ENCODE measurements at regions not wholly inside any gene's neighbourhood (a gene's known extent, or its start where the extent isn't known, plus 50 kb on each side); places are given as distances from the start of the nearest gene placed in this dataset.

DNA sequence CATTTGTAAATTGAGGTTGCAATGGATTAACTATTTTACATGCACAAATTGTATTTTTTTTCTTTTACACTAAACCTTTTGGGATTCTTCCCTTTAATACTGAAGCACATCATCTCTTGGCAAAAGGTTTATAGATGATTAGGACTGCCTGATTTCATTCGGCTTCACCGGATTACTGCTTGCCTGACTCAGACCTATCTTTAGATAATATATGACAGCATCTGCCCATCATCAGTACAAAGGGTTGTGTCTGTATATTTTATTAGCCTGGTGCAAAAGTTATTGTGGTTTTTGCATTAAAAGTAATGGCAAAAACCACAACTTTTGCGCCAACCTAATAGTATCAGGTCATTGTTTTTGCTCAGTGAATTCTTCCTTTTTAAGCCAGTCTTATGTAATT lies 316.2 kb upstream of the HTR2A start:
- no CpG with 5 or more reads among the region's 3 CpGs for WGBS, 2 donors (ENCODE audit: extremely low coverage in 2 of 2, insufficient read length in 2 of 2, insufficient replicate concordance in 1 of 2)
- DNase-seq (ENCODE audit: low spot score) = no peak
- Histone ChIP-seq H2BK15ac (ENCODE audit: low read length) (no peak overlapping the region), H3K4me3 (ENCODE audit: low read length in 2 of 2) (no peak overlapping the region), H2BK5ac (ENCODE audit: low read length) (no peak overlapping the region), H3K4me2 (ENCODE audit: insufficient read depth, low read length, poor library complexity, severe bottlenecking) (no peak overlapping the region), H3K4me1 (ENCODE audit: control insufficient read depth in 2 of 2, insufficient read depth in 1 of 2, low read depth in 1 of 2, low read length in 2 of 2) (no peaks in the 10 kb centered on the region), H3K9me3 (replicated peaks in 1 of 2; ENCODE audit: control insufficient read depth in 2 of 2, insufficient read depth in 1 of 2, low read depth in 1 of 2, low read length in 2 of 2) (no peaks in the 10 kb centered on the region), H2BK12ac (ENCODE audit: low read length) (no peak overlapping the region), H3K79me1 (ENCODE audit: low read depth, low read length) (no peaks in the 10 kb centered on the region), H3K36me3 (replicated peaks in 1 of 2; ENCODE audit: control insufficient read depth in 2 of 2, insufficient read depth in 2 of 2, low read length in 2 of 2) (no peaks in the 10 kb centered on the region), H4K91ac (ENCODE audit: low read depth, low read length, poor library complexity) (no peak overlapping the region), H3K23ac (ENCODE audit: low read depth, low read length, poor library complexity) (no peak overlapping the region), H3K27ac (replicated peaks; ENCODE audit: low read length) (no peak overlapping the region), H2AFZ (ENCODE audit: low read length) (no peak overlapping the region), H2AK5ac (ENCODE audit: low read depth, low read length) (no peak overlapping the region), H3K14ac (ENCODE audit: low read length) (no peak overlapping the region), H2BK120ac (ENCODE audit: low read depth, low read length) (no peak overlapping the region), H3K18ac (ENCODE audit: low read length) (no peak overlapping the region), H3K27me3 (ENCODE audit: control insufficient read depth in 3 of 3, insufficient read depth in 3 of 3, low read depth in 1 of 3, low read length in 3 of 3) (no peaks in the 10 kb centered on the region), H3K4ac (ENCODE audit: low read length) (no peak overlapping the region), H3K9ac (ENCODE audit: low read depth, low read length, poor library complexity) (no peak overlapping the region), H4K8ac (ENCODE audit: low read depth, low read length) (no peak overlapping the region)

DNA sequence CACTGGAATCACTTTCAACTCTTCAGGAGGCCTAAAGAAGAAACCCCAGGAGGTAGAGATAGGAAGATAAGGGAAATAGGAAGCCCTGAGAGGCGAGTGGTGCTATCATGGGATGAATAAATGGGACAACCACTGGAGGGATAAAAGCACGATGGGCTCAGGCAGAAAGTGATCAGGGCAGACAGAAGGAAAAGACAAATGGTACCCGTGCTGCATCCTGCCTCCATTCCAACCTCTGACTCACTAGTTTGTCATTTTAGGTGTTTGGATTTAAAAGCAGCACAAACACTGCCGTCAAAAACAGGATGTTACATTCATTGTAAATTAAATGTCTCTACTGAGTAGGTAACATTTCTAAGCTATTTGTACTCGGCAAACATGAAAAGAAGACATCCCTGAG lies 314.3 kb upstream of the HTR2A start:
- H3K27ac ChIP-seq (replicated peaks; ENCODE audit: low read length) = no peak overlapping the region
- H4K91ac ChIP-seq (ENCODE audit: low read depth, low read length, poor library complexity) = no peak overlapping the region
- H3K18ac ChIP-seq (ENCODE audit: low read length) = no peak overlapping the region
- H3K4ac ChIP-seq (ENCODE audit: low read length) = no peak overlapping the region
- no peaks in the 10 kb centered on the region for H3K36me3 ChIP-seq (replicated peaks in 1 of 2; ENCODE audit: control insufficient read depth in 2 of 2, insufficient read depth in 2 of 2, low read length in 2 of 2)
- no peak overlapping the region for H3K9ac ChIP-seq (ENCODE audit: low read depth, low read length, poor library complexity)
- no peak overlapping the region for H2BK12ac ChIP-seq (ENCODE audit: low read length)
- H2AFZ ChIP-seq (ENCODE audit: low read length) = no peak overlapping the region
- H2BK120ac ChIP-seq (ENCODE audit: low read depth, low read length) = no peak overlapping the region
- no peak overlapping the region for H3K4me3 ChIP-seq (ENCODE audit: low read length in 2 of 2)
- no peak overlapping the region for H2BK15ac ChIP-seq (ENCODE audit: low read length)
- H3K27me3 ChIP-seq (ENCODE audit: control insufficient read depth in 3 of 3, insufficient read depth in 3 of 3, low read depth in 1 of 3, low read length in 3 of 3) = no peaks in the 10 kb centered on the region
- no peaks in the 10 kb centered on the region for H3K9me3 ChIP-seq (replicated peaks in 1 of 2; ENCODE audit: control insufficient read depth in 2 of 2, insufficient read depth in 1 of 2, low read depth in 1 of 2, low read length in 2 of 2)
- no peak overlapping the region for H2AK5ac ChIP-seq (ENCODE audit: low read depth, low read length)
- no peak overlapping the region for H3K14ac ChIP-seq (ENCODE audit: low read length)
- H3K23ac ChIP-seq (ENCODE audit: low read depth, low read length, poor library complexity) = no peak overlapping the region
- no peaks in the 10 kb centered on the region for H3K79me1 ChIP-seq (ENCODE audit: low read depth, low read length)
- DNase-seq (ENCODE audit: low spot score) = no peak
- no peak overlapping the region for H4K8ac ChIP-seq (ENCODE audit: low read depth, low read length)
- H3K4me1 ChIP-seq (ENCODE audit: control insufficient read depth in 2 of 2, insufficient read depth in 1 of 2, low read depth in 1 of 2, low read length in 2 of 2) = peaks cover 0 to 2% of the 10 kb centered on the region in 2 donors
- H3K4me2 ChIP-seq (ENCODE audit: insufficient read depth, low read length, poor library complexity, severe bottlenecking) = no peak overlapping the region
- no CpG with 5 or more reads among the region's 5 CpGs for WGBS, 2 donors (ENCODE audit: extremely low coverage in 2 of 2, insufficient read length in 2 of 2, insufficient replicate concordance in 1 of 2)
- H2BK5ac ChIP-seq (ENCODE audit: low read length) = no peak overlapping the region

DNA sequence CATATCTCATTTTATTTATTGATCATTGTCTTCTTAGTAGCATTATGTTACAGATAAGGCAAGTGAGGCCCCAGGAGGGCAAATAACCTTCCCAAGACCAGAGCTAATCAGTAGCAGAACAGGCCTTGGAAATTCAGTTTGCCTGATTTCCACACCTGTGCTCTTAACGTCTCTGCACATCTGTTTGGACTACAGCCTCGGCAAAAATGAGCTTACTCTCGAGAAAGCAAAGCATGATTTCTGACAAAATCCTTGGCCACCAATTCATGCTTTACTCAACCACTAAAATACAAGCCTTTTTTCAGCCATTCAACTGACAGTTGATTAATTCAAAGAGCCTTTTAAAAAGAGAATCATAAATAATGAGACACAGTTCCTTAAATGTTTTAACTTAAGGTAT lies 309.3 kb upstream of the HTR2A start:
- Histone ChIP-seq H3K9ac (ENCODE audit: low read depth, low read length, poor library complexity) (no peak overlapping the region), H2BK15ac (ENCODE audit: low read length) (no peak overlapping the region), H3K14ac (ENCODE audit: low read length) (no peak overlapping the region), H3K4me2 (ENCODE audit: insufficient read depth, low read length, poor library complexity, severe bottlenecking) (no peak overlapping the region), H3K27me3 (ENCODE audit: control insufficient read depth in 3 of 3, insufficient read depth in 3 of 3, low read depth in 1 of 3, low read length in 3 of 3) (no peaks in the 10 kb centered on the region), H3K4ac (ENCODE audit: low read length) (no peak overlapping the region), H2AK5ac (ENCODE audit: low read depth, low read length) (no peak overlapping the region), H4K8ac (ENCODE audit: low read depth, low read length) (no peak overlapping the region), H3K4me3 (ENCODE audit: low read length in 2 of 2) (no peak overlapping the region), H3K4me1 (ENCODE audit: control insufficient read depth in 2 of 2, insufficient read depth in 1 of 2, low read depth in 1 of 2, low read length in 2 of 2) (peaks cover 0 to 2% of the 10 kb centered on the region in 2 donors), H3K27ac (replicated peaks; ENCODE audit: low read length) (no peak overlapping the region), H2BK12ac (ENCODE audit: low read length) (no peak overlapping the region), H3K18ac (ENCODE audit: low read length) (no peak overlapping the region), H3K79me1 (ENCODE audit: low read depth, low read length) (no peaks in the 10 kb centered on the region), H3K23ac (ENCODE audit: low read depth, low read length, poor library complexity) (no peak overlapping the region), H2BK5ac (ENCODE audit: low read length) (no peak overlapping the region), H3K36me3 (replicated peaks in 1 of 2; ENCODE audit: control insufficient read depth in 2 of 2, insufficient read depth in 2 of 2, low read length in 2 of 2) (no peaks in the 10 kb centered on the region), H4K91ac (ENCODE audit: low read depth, low read length, poor library complexity) (no peak overlapping the region), H2AFZ (ENCODE audit: low read length) (no peak overlapping the region), H2BK120ac (ENCODE audit: low read depth, low read length) (no peak overlapping the region), H3K9me3 (replicated peaks in 1 of 2; ENCODE audit: control insufficient read depth in 2 of 2, insufficient read depth in 1 of 2, low read depth in 1 of 2, low read length in 2 of 2) (peaks cover 0 to 1% of the 10 kb centered on the region in 2 donors)
- no CpG with 5 or more reads among the region's 3 CpGs for WGBS, 2 donors (ENCODE audit: extremely low coverage in 2 of 2, insufficient read length in 2 of 2, insufficient replicate concordance in 1 of 2)
- no peak for DNase-seq (ENCODE audit: low spot score)

GRCh38 chr13:47190696-47191305 lies 293.9 kb upstream of the HTR2A start:
- no peaks in the 10 kb centered on the region for H3K9me3 ChIP-seq (replicated peaks in 1 of 2; ENCODE audit: control insufficient read depth in 2 of 2, insufficient read depth in 1 of 2, low read depth in 1 of 2, low read length in 2 of 2)
- no peak overlapping the region for H2BK5ac ChIP-seq (ENCODE audit: low read length)
- H3K9ac ChIP-seq (ENCODE audit: low read depth, low read length, poor library complexity) = no peak overlapping the region
- no peak overlapping the region for H3K27ac ChIP-seq (replicated peaks; ENCODE audit: low read length)
- no peaks in the 10 kb centered on the region for H3K27me3 ChIP-seq (ENCODE audit: control insufficient read depth in 3 of 3, insufficient read depth in 3 of 3, low read depth in 1 of 3, low read length in 3 of 3)
- H3K4me1 ChIP-seq (ENCODE audit: control insufficient read depth in 2 of 2, insufficient read depth in 1 of 2, low read depth in 1 of 2, low read length in 2 of 2) = peaks cover 0 to 2% of the 10 kb centered on the region in 2 donors
- no peak overlapping the region for H3K14ac ChIP-seq (ENCODE audit: low read length)
- no peak overlapping the region for H2AK5ac ChIP-seq (ENCODE audit: low read depth, low read length)
- DNase-seq (ENCODE audit: low spot score) = no peak
- H2BK15ac ChIP-seq (ENCODE audit: low read length) = no peak overlapping the region
- no peak overlapping the region for H4K8ac ChIP-seq (ENCODE audit: low read depth, low read length)
- no peak overlapping the region for H2AFZ ChIP-seq (ENCODE audit: low read length)
- no peaks in the 10 kb centered on the region for H3K79me1 ChIP-seq (ENCODE audit: low read depth, low read length)
- H3K23ac ChIP-seq (ENCODE audit: low read depth, low read length, poor library complexity) = no peak overlapping the region
- no peak overlapping the region for H3K4me2 ChIP-seq (ENCODE audit: insufficient read depth, low read length, poor library complexity, severe bottlenecking)
- WGBS, 2 donors (ENCODE audit: extremely low coverage in 2 of 2, insufficient read length in 2 of 2, insufficient replicate concordance in 1 of 2) = no CpG with 5 or more reads among the region's 6 CpGs
- no peak overlapping the region for H3K18ac ChIP-seq (ENCODE audit: low read length)
- H2BK120ac ChIP-seq (ENCODE audit: low read depth, low read length) = no peak overlapping the region
- no peaks in the 10 kb centered on the region for H3K36me3 ChIP-seq (replicated peaks in 1 of 2; ENCODE audit: control insufficient read depth in 2 of 2, insufficient read depth in 2 of 2, low read length in 2 of 2)
- no peak overlapping the region for H3K4ac ChIP-seq (ENCODE audit: low read length)
- no peak overlapping the region for H2BK12ac ChIP-seq (ENCODE audit: low read length)
- H4K91ac ChIP-seq (ENCODE audit: low read depth, low read length, poor library complexity) = no peak overlapping the region
- no peak overlapping the region for H3K4me3 ChIP-seq (ENCODE audit: low read length in 2 of 2)
